ENCODE measurements at regions not wholly inside any gene's neighbourhood (a gene's known extent, or its start where the extent isn't known, plus 50 kb on each side); places are given as distances from the start of the nearest gene placed in this dataset.

DNA sequence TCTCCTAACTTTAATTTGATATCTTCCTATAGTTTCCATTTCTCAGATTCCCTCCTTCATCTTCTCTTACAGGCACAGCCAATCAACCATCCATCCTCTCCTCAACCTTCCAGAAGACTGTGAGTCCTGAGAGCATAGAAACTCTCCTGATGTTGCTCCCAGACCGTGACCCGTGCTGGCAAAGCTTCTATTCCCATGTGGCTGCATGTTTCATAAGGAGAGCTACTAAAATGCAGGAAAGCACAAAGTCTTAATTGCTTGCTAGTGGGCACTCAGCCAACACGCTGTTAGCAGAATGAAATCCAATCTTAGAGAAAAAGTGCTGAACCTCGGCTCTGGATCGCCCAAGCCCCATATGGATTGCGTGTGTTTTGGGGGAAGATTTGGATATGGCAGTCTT is 1244.7 kb upstream of the ZEB2 start:
- no peak overlapping the region for H3K27ac ChIP-seq
- no peak for DNase-seq
- H3K4me3 ChIP-seq (ENCODE audit: low read depth, low read length): no peak overlapping the region
- no peak for TF ChIP-seq CTCF (IDR thresholded peaks at IDR 0.05; ENCODE audit: low read depth, low read length, missing control alignments)
- H3K36me3 ChIP-seq (replicated peaks): no peaks in the 10 kb centered on the region
- H3K27me3 ChIP-seq (replicated peaks): no peaks in the 10 kb centered on the region
- in situ Hi-C loops (cut with HindIII; ENCODE audit: low pct_ligation_motif_present, low sequenced_read_pairs): loop anchor here (25.0 kb wide), 1 partner anchor 1252 kb away; the partner anchor contains the start of gene ZEB2

DNA sequence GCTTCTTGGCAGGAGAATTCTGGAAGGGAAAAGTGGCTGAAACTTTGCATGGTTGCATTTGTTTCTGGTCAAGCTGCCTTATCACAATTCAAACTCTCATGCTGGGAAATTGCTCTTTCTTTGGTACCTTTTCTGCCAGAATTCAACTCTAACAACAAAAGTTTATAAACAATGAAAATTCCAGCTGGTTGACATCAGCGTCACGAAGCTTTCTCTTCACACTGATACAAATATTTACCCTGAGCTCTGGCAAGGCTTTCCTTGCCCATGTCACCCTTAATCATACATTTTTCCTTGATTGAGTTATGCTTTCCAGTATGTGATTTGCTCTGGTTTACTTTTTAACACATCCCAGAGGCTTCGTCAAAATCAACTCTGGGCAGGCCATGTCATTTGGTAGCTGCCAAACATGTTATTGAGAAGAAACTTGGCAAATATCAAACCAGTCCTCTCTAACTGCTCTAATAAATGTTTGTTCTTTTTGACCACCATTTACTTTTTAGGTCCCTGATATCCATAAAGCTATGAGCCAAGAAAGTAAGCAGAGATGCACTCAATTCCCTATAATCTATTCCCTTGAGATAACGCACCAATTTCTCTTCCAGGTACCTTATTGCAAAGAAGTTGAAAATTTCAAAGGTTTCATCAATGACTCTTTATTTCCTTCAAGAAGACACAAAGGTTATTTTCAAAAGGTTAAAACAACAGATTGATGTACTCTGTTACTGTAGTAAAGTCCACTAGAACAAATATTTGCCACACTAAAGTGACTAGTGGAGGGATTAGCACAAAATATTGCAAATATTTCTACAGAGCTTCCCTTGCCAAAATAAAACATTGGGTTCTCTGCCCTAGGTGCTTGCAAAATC is 1241.1 kb upstream of the ZEB2 start:
- Histone ChIP-seq H3K36me3 (replicated peaks) (no peaks in the 10 kb centered on the region), H3K4me3 (ENCODE audit: low read depth, low read length) (no peak overlapping the region), H3K27me3 (replicated peaks) (no peaks in the 10 kb centered on the region), H3K27ac (peak overlapping the region; percentile 67)
- in situ Hi-C loops (cut with HindIII; ENCODE audit: low pct_ligation_motif_present, low sequenced_read_pairs): loop anchor here (25.0 kb wide), 1 partner anchor 1249 kb away; the partner anchor contains the start of gene ZEB2
- TF ChIP-seq CTCF (IDR thresholded peaks at IDR 0.05; ENCODE audit: low read depth, low read length, missing control alignments): no peak
- peak; percentile 85 for DNase-seq

DNA sequence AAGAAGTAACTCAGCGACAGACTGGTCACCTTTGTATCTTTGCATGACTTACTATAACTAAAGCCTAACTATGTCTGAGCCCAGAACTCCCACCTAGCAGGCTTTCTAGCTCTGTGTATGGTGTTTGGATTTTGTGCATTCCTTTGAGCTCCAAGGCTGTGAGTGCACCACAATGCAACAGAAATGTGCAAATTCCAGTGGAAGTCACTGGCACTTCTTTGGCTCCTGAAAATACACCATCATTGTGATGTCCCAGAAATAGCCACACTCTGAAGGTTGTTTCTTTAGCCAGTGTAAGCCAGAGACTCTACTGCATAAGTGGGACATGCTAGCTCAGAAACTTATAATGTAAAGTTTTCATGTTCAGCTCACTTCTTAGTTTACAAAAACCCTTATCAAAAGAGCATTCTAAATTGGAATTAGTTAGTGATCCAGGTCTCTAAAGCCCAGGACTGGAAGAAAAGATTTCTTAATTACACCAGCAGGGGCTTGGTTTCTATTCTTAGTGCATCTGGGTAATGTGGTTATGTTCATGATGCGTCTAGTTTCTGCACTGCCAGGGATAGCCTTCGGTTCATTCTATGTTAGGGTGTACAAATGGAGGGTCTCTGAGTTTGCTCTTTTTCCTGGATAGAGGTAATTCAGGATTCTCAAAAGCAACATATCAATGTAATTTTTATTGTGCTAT is 1239.5 kb upstream of the ZEB2 start:
- DNase-seq: no peak
- Histone ChIP-seq H3K4me3 (ENCODE audit: low read depth, low read length) (no peak overlapping the region), H3K27ac (no peak overlapping the region), H3K36me3 (replicated peaks) (no peaks in the 10 kb centered on the region), H3K27me3 (replicated peaks) (no peaks in the 10 kb centered on the region)
- no peak for TF ChIP-seq CTCF (IDR thresholded peaks at IDR 0.05; ENCODE audit: low read depth, low read length, missing control alignments)
- in situ Hi-C loops (cut with HindIII; ENCODE audit: low pct_ligation_motif_present, low sequenced_read_pairs): loop anchor here (25.0 kb wide), 1 partner anchor 1247 kb away; the partner anchor contains the start of gene ZEB2

- in situ Hi-C loops (cut with HindIII; ENCODE audit: low pct_ligation_motif_present, low sequenced_read_pairs): loop anchor here (25.0 kb wide), 1 partner anchor 1245 kb away; the partner anchor contains the start of gene ZEB2
- Histone ChIP-seq H3K36me3 (replicated peaks) (no peaks in the 10 kb centered on the region), H3K4me3 (ENCODE audit: low read depth, low read length) (no peak overlapping the region), H3K27ac (no peak overlapping the region), H3K27me3 (replicated peaks) (no peaks in the 10 kb centered on the region)
- TF ChIP-seq CTCF (IDR thresholded peaks at IDR 0.05; ENCODE audit: low read depth, low read length, missing control alignments): no peak
- no peak for DNase-seq
Observed at GRCh38 chr2:145757503-145758246, 1237.8 kb upstream of the ZEB2 start.

- Histone ChIP-seq H3K27me3 (replicated peaks) (no peaks in the 10 kb centered on the region), H3K27ac (no peak overlapping the region), H3K36me3 (replicated peaks) (no peaks in the 10 kb centered on the region), H3K4me3 (ENCODE audit: low read depth, low read length) (no peak overlapping the region)
- no peak for DNase-seq
- in situ Hi-C loops (cut with HindIII; ENCODE audit: low pct_ligation_motif_present, low sequenced_read_pairs): loop anchor here (25.0 kb wide), 1 partner anchor 1243 kb away; the partner anchor contains the start of gene ZEB2
- TF ChIP-seq CTCF (IDR thresholded peaks at IDR 0.05; ENCODE audit: low read depth, low read length, missing control alignments): no peak
Observed at GRCh38 chr2:145755019-145755837, 1235.3 kb upstream of the ZEB2 start.
